ENCODE measurements at regions not wholly inside any gene's neighbourhood (a gene's known extent, or its start where the extent isn't known, plus 50 kb on each side); places are given as distances from the start of the nearest gene placed in this dataset.

DNA sequence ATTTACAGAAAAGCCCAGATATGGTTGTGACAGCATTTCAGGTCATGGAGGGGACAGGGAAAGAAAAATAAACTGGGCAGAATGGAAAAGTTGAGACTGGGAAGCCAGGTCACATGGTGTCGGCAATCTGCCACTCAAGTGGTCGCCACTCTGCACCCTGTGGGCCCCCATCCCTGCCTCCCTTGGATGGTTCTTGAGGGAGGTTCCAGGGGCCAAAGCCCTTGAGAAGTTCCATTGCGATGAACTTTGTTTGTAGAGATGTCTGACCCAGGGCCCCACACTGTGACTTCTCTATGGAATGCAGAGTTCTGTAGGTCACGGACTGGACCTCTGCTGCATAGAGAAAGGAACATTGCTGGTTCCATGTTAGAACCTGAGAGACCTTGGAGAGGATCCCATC is 105.7 kb upstream of the SLC14A2 start:
- TF ChIP-seq EZH2 (IDR thresholded peaks at IDR 0.05; ENCODE audit: low read depth, unreplicated experiment) (no peak), POLR2AphosphoS5 (IDR thresholded peaks at IDR 0.05; ENCODE audit: low read depth) (no peak)
- TF ChIP-seq, protein P1, sequence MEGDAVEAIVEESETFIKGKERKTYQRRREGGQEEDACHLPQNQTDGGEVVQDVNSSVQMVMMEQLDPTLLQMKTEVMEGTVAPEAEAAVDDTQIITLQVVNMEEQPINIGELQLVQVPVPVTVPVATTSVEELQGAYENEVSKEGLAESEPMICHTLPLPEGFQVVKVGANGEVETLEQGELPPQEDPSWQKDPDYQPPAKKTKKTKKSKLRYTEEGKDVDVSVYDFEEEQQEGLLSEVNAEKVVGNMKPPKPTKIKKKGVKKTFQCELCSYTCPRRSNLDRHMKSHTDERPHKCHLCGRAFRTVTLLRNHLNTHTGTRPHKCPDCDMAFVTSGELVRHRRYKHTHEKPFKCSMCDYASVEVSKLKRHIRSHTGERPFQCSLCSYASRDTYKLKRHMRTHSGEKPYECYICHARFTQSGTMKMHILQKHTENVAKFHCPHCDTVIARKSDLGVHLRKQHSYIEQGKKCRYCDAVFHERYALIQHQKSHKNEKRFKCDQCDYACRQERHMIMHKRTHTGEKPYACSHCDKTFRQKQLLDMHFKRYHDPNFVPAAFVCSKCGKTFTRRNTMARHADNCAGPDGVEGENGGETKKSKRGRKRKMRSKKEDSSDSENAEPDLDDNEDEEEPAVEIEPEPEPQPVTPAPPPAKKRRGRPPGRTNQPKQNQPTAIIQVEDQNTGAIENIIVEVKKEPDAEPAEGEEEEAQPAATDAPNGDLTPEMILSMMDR (conservative IDR thresholded peaks at IDR 0.05; ENCODE audit: low read depth in 2 of 2) = no peak
- TF ChIP-seq, protein P2, sequence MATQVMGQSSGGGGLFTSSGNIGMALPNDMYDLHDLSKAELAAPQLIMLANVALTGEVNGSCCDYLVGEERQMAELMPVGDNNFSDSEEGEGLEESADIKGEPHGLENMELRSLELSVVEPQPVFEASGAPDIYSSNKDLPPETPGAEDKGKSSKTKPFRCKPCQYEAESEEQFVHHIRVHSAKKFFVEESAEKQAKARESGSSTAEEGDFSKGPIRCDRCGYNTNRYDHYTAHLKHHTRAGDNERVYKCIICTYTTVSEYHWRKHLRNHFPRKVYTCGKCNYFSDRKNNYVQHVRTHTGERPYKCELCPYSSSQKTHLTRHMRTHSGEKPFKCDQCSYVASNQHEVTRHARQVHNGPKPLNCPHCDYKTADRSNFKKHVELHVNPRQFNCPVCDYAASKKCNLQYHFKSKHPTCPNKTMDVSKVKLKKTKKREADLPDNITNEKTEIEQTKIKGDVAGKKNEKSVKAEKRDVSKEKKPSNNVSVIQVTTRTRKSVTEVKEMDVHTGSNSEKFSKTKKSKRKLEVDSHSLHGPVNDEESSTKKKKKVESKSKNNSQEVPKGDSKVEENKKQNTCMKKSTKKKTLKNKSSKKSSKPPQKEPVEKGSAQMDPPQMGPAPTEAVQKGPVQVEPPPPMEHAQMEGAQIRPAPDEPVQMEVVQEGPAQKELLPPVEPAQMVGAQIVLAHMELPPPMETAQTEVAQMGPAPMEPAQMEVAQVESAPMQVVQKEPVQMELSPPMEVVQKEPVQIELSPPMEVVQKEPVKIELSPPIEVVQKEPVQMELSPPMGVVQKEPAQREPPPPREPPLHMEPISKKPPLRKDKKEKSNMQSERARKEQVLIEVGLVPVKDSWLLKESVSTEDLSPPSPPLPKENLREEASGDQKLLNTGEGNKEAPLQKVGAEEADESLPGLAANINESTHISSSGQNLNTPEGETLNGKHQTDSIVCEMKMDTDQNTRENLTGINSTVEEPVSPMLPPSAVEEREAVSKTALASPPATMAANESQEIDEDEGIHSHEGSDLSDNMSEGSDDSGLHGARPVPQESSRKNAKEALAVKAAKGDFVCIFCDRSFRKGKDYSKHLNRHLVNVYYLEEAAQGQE (IDR thresholded peaks at IDR 0.05; ENCODE audit: unreplicated experiment) = no peak
